RPMI8226 (cell line): ENCODE measurements at regions not wholly inside any gene's neighbourhood (a gene's known extent, or its start where the extent isn't known, plus 50 kb on each side); places are given as distances from the start of the nearest gene placed in this dataset.

Experiments
- DNase-seq: peaks from one replicate; pipeline ENCODE4 v3.0.0-alpha.2; 2015

- DNase-seq = no peak
Observed at GRCh38 chr2:176388861-176389260, 119.6 kb downstream of the MTX2 start.

- DNase-seq = no peak
Observed at GRCh38 chr2:176390276-176391147, 121.3 kb downstream of the MTX2 start.

- DNase-seq = no peak
Observed at GRCh38 chr2:176391148-176391419, 121.8 kb downstream of the MTX2 start.

GRCh38 chr2:176392249-176392648, 123.0 kb downstream of the MTX2 start:
- DNase-seq = no peak

- DNase-seq = no peak
Observed at GRCh38 chr2:176392744-176393414, 123.6 kb downstream of the MTX2 start.

- no peak for DNase-seq
Observed at GRCh38 chr2:176395273-176395854, 126.1 kb downstream of the MTX2 start.

GRCh38 chr2:176398243-176399073, 129.2 kb downstream of the MTX2 start:
- DNase-seq = no peak

GRCh38 chr2:176399074-176399598, 129.9 kb downstream of the MTX2 start:
- DNase-seq = no peak

GRCh38 chr2:176405477-176405876, 136.2 kb downstream of the MTX2 start:
- peak; percentile 59 for DNase-seq

GRCh38 chr2:176407706-176408105, 138.5 kb downstream of the MTX2 start:
- no peak for DNase-seq

GRCh38 chr2:176409671-176410070, 140.4 kb downstream of the MTX2 start:
- no peak for DNase-seq

- no peak for DNase-seq
Observed at GRCh38 chr2:176412136-176412535, 142.9 kb downstream of the MTX2 start.

- DNase-seq = no peak
Observed at GRCh38 chr2:176413786-176414185, 144.5 kb downstream of the MTX2 start.

- no peak for DNase-seq
Observed at GRCh38 chr2:176414641-176415040, 145.4 kb downstream of the MTX2 start.

GRCh38 chr2:176415174-176415895, 146.1 kb downstream of the MTX2 start:
- DNase-seq = no peak

GRCh38 chr2:176415937-176416499, 146.8 kb downstream of the MTX2 start:
- no peak for DNase-seq

GRCh38 chr2:176418768-176419167, 149.5 kb downstream of the MTX2 start:
- DNase-seq = no peak

- no peak for DNase-seq
Observed at GRCh38 chr2:176419591-176420071, 150.4 kb downstream of the MTX2 start.

- DNase-seq = no peak
Observed at GRCh38 chr2:176421297-176422050, 152.2 kb downstream of the MTX2 start.

GRCh38 chr2:176423819-176424218, 154.6 kb downstream of the MTX2 start:
- no peak for DNase-seq

GRCh38 chr2:176424746-176425145, 155.5 kb downstream of the MTX2 start:
- no peak for DNase-seq
